Lower lobe of right lung (tissue), 2 donors: ENCODE measurements at regions not wholly inside any gene's neighbourhood (a gene's known extent, or its start where the extent isn't known, plus 50 kb on each side); places are given as distances from the start of the nearest gene placed in this dataset.

Experiments used
- ATAC-seq, 2 donors: fragments of 200-7000 bp; cut with Tn5 transposase; one replicate each; pipeline ENCODE4 v1.9.1; 2020 to 2022; ENCODE audit warnings: mild to moderate bottlenecking in 2 of 2, moderate library complexity in 2 of 2
- DNase-seq: peaks from one replicate; pipeline ENCODE4 v3.0.0-alpha.2; 2020
- H3K27ac ChIP-seq: fragments of 200-600 bp; one replicate; pipeline ENCODE4 v1.8.0; 2022
- H3K27me3 ChIP-seq: fragments of 200-600 bp; one replicate; pipeline ENCODE4 v1.8.0; 2022; ENCODE audit warnings: low read depth
- H3K36me3 ChIP-seq: fragments of 200-600 bp; one replicate; pipeline ENCODE4 v1.8.0; 2022; ENCODE audit warnings: mild to moderate bottlenecking
- H3K4me1 ChIP-seq: fragments of 200-600 bp; one replicate; pipeline ENCODE4 v1.8.0; 2022
- H3K4me3 ChIP-seq: fragments of 200-600 bp; one replicate; pipeline ENCODE4 v1.8.0; 2022; ENCODE audit warnings: mild to moderate bottlenecking
- H3K9me3 ChIP-seq: fragments of 200-600 bp; one replicate; pipeline ENCODE4 v1.8.0; 2022
- intact Hi-C: fragments of 100-400 bp; cut with DNase I; formaldehyde crosslinking; loops from one replicate; pipeline ENCODE4 v1.11.0; 2022
- TF ChIP-seq, protein P1 (sequence below): fragments of 200-600 bp; IDR thresholded peaks from one replicate; pipeline ENCODE4 v1.8.0; 2022; ENCODE audit warnings: antibody characterized with exemption, mild to moderate bottlenecking
- donor health status: DM: no; HTN: yes; CAD: no; lungs with severe emphysema.

DNA sequence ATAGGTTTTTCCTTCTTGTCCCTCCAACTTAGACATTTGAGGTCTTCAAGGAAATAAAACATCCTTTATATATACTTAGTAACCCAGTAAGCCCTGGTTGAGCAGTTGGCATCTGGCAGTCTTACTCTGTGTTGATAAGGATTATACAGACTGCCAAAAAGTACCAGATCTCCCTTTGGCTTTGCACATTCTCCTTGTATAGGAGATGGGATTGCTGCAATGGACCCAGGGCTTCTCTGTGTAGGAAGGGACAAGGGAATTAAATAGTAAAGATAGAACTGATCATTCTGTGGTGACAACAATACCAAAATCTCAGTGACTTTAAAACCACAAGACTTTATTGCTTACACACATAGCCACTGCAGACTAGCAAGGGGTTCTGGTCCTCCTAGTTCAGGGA is 180.1 kb upstream of the CCDC196 start:
- H3K27ac ChIP-seq, result no peak overlapping the region
- intact Hi-C loops, result no loop called here
- TF ChIP-seq, protein P1, sequence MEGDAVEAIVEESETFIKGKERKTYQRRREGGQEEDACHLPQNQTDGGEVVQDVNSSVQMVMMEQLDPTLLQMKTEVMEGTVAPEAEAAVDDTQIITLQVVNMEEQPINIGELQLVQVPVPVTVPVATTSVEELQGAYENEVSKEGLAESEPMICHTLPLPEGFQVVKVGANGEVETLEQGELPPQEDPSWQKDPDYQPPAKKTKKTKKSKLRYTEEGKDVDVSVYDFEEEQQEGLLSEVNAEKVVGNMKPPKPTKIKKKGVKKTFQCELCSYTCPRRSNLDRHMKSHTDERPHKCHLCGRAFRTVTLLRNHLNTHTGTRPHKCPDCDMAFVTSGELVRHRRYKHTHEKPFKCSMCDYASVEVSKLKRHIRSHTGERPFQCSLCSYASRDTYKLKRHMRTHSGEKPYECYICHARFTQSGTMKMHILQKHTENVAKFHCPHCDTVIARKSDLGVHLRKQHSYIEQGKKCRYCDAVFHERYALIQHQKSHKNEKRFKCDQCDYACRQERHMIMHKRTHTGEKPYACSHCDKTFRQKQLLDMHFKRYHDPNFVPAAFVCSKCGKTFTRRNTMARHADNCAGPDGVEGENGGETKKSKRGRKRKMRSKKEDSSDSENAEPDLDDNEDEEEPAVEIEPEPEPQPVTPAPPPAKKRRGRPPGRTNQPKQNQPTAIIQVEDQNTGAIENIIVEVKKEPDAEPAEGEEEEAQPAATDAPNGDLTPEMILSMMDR, result no peak
- ATAC-seq (no peak), DNase-seq (no peak)
- H3K4me1 ChIP-seq, result no peaks in the 10 kb centered on the region
- no peaks in the 10 kb centered on the region for H3K27me3 ChIP-seq
- no peak overlapping the region for H3K4me3 ChIP-seq
- no peaks in the 10 kb centered on the region for H3K9me3 ChIP-seq
- H3K36me3 ChIP-seq, result no peaks in the 10 kb centered on the region

DNA sequence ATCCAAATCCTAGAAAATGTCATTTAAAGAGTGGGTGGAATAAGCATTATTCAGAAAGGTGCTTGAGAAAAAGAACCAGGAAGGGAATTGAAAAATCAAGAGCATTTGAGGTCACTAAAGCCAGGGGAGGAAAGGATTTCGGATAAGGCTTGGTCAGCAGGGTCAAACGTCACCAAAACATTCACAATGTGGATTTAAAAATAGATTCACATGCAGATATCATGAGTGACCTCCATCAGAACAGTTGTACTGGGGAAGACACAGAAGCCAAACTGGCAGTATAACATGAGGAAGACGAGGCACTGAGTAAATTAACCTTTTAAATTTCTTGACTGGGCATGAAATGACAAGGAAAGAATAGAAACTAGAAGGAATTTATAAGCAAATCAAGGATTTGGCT is 175.1 kb upstream of the CCDC196 start:
- Histone ChIP-seq H3K4me3 (no peak overlapping the region), H3K27ac (no peak overlapping the region), H3K27me3 (no peaks in the 10 kb centered on the region), H3K36me3 (no peaks in the 10 kb centered on the region), H3K9me3 (no peaks in the 10 kb centered on the region), H3K4me1 (no peaks in the 10 kb centered on the region)
- TF ChIP-seq, protein P1, result no peak
- DNase-seq (no peak), ATAC-seq (no peak)
- intact Hi-C loops, result no loop called here

DNA sequence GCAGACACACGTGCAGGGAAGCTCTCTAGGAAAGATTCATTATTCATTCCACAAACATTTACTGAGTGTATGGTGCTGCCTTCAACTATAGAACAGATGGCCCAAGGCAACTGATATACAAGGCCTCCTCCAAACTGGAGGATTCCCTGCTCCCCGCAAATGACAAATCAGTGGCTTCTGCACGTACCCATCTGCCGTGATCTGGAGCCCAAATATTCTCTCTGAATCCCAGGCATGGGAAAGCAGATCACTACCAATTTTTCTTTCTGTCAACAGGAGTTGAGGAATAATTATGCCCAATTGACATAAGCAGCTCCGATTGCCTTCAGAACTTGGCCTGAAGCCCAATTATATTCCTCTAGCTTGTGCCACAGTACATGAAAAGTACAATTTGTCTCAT is 174.2 kb upstream of the CCDC196 start:
- Histone ChIP-seq H3K9me3 (no peaks in the 10 kb centered on the region), H3K36me3 (no peaks in the 10 kb centered on the region), H3K4me3 (no peak overlapping the region), H3K27ac (no peak overlapping the region), H3K4me1 (no peaks in the 10 kb centered on the region), H3K27me3 (no peaks in the 10 kb centered on the region)
- intact Hi-C loops, result no loop called here
- no peak for ATAC-seq
- DNase-seq, result no peak
- TF ChIP-seq, protein P1, result no peak

DNA sequence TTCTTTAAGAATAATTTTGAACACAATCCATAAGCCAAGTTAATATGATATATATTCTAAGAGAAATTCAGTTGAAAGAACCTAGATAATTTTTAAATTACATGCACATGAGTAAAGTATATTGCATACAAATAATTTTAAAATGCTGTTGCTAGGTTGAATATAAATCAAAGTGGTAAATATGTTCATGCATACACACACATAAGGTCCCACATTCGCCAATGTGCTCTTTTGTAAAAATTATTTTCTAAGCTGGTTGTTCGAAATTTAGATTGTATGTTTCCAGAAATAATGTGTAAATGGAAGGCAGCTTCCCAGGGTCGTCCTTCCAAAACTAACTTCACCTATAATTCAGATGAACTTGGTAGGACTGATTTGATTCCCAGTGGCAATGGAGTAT is 173.7 kb upstream of the CCDC196 start:
- ATAC-seq (no peak), DNase-seq (no peak)
- Histone ChIP-seq H3K27me3 (no peaks in the 10 kb centered on the region), H3K4me1 (no peaks in the 10 kb centered on the region), H3K9me3 (no peaks in the 10 kb centered on the region), H3K36me3 (no peaks in the 10 kb centered on the region), H3K4me3 (no peak overlapping the region), H3K27ac (no peak overlapping the region)
- TF ChIP-seq, protein P1, result no peak
- intact Hi-C loops, result no loop called here

DNA sequence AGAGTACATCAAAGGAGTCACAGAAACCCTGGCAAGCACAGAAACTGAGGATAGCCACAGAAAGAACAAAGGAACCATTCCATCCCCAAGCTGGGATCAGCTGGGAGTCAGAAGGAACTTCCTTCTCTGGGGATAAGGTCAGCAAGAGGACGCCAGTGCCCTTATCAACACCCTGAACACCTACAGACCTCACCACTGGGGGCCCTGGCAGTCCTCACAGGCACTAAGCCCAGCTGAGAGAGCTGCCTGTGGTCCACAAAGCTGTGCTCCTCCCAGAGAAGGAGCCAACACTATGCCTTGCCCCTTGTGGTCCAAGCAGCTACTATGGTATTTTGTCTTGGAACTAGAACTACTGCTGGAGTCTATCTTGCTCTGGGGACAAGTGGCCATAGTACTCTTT is 171.1 kb upstream of the CCDC196 start:
- H3K27ac ChIP-seq, result no peak overlapping the region
- H3K36me3 ChIP-seq, result no peaks in the 10 kb centered on the region
- peaks cover 10% of the 10 kb centered on the region for H3K9me3 ChIP-seq
- TF ChIP-seq, protein P1, result no peak
- intact Hi-C loops, result no loop called here
- no peaks in the 10 kb centered on the region for H3K27me3 ChIP-seq
- H3K4me3 ChIP-seq, result no peak overlapping the region
- DNase-seq (no peak), ATAC-seq (no peak)
- no peaks in the 10 kb centered on the region for H3K4me1 ChIP-seq

DNA sequence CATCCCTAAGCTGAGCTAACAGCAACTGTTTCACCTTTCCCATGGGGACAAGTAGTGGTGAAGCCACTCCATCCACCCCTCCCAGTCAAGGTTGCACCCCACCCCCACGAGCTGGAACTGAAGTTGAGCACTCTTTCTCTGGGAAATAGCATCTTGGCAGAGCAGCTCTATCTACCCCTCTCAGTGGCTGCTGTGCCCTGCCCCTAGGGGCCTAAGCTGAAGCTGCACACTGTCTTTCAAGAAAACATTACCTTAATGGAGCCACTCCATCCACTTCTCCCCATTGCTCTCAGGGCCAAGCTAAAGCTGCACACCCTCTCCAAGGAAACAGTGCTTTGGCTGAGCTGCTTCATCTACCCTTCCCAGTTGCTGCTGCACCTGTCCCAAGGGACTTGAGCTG is 170.6 kb upstream of the CCDC196 start:
- intact Hi-C loops, result no loop called here
- H3K27ac ChIP-seq, result no peak overlapping the region
- H3K27me3 ChIP-seq, result no peaks in the 10 kb centered on the region
- no peak for ATAC-seq
- TF ChIP-seq, protein P1, result no peak
- no peaks in the 10 kb centered on the region for H3K36me3 ChIP-seq
- DNase-seq, result no peak
- no peak overlapping the region for H3K4me3 ChIP-seq
- no peaks in the 10 kb centered on the region for H3K4me1 ChIP-seq
- peaks cover 10% of the 10 kb centered on the region for H3K9me3 ChIP-seq
